Fibroblast of skin of abdomen (primary cell): ENCODE measurements at regions not wholly inside any gene's neighbourhood (a gene's known extent, or its start where the extent isn't known, plus 50 kb on each side); places are given as distances from the start of the nearest gene placed in this dataset.
"Not testable (repeated sequence)": the region's sequence is repeated elsewhere in the genome, so short reads cannot be mapped to it uniquely, and the experiment has no call there.

Experiments
- DNase-seq: peaks from one replicate; pipeline ENCODE4 v3.0.0-alpha.2; 2013

- peak; percentile 35 for DNase-seq
Observed at GRCh38 chr7:28330384-28331070, 81.8 kb upstream of the CREB5 start.

DNA sequence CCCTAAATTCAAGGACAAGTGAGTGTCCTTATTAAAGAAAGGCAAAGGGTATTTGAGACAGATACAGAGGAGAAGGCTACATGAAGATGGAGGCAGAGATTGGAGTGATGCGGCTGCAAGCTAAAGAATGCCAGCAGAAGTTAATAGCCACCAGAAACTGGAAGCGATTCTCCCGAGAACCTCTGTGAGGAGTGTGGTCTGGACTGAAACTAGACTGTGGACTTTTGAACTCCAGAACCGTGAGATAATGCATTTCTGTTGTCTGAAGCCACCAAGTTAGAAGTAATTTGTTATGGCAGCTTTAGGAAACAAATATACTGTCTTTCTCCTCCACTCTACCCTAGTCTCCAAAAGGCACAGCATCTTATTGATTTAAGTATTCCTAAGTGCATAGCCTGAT lies 80.3 kb upstream of the CREB5 start:
- DNase-seq = no peak

DNA sequence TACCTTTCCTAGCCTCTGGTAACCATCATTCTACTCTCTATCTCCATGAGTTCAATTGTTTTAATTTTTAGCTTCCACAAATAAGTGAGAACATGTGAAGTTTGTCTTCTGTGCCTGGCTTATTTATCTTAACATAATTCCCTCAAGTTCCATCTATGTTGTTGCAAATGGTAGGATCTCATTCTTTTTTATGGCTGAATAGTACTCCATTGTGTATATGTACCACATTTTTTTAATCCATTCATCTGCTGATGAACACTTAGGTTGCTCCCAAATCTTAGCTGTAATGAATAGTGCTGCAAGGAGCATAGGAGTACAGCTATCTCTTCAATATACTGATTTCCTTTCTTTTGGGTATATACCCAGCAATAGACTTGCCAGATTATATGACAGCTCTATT lies 78.8 kb upstream of the CREB5 start:
- not testable (repeated sequence) for DNase-seq

GRCh38 chr7:28336806-28337205 lies 75.5 kb upstream of the CREB5 start:
- DNase-seq = peak; percentile 56

DNA sequence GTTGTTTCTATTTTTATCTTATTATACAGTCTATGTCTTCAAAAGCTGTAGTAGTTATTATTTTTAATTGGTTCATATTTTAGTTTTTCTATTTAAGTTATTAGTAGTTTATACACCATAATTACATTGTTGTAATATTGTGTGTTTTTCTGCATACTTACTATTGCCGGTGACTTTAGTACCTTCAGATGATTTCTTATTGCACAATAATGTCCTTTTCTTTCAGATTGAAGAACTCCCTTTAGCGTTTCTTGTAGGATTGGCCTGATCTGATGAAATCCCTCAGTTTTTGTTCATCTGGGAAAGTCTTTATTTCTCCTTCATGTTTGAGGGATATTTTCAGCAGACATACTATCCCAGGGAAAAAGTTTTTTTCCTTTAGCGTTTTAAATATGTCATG lies 74.3 kb upstream of the CREB5 start:
- DNase-seq = no peak

DNA sequence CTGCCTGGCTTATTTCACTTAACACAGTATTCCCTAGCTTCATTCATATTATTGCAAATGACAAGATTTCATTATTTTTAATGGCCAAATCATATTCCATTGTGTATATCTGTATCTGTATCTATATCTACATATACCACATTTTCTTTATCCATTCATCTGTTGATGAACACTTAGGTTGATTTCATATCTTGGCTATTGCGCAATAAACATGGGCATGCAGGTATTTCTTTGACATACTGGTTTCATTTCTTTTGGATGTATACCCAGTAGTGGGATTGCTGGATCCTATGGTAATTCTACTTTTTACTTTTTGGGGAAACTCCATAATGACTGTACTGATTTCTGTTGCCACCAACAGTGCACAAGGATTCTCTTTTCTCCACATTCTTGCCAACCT lies 68.9 kb upstream of the CREB5 start:
- no peak for DNase-seq

GRCh38 chr7:28346256-28346655 lies 66.1 kb upstream of the CREB5 start:
- no peak for DNase-seq

GRCh38 chr7:28346676-28347363 lies 65.5 kb upstream of the CREB5 start:
- DNase-seq = peak; percentile 27

GRCh38 chr7:28347475-28348318 lies 64.6 kb upstream of the CREB5 start:
- peak; percentile 85 for DNase-seq

- no peak for DNase-seq
Observed at GRCh38 chr7:28348636-28349035, 63.7 kb upstream of the CREB5 start.

DNA sequence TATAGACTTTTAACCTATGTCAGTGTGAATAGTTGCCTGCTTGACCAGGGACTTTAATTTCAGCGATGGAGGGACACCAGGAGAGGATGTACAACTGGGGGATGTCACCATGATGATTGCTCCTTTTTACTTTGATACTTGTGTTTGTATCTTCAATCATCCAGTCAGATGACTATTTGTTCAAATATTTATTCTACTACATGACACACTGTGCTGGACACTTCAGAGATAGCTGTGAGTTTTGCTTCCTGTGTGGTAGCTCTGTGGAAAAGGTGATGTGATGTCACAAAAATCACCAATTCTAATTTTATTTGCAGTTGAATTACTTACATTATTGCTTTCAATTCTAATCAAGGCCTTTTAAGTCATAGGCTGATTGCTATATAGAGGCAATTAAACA lies 62.7 kb upstream of the CREB5 start:
- no peak for DNase-seq

- no peak for DNase-seq
Observed at GRCh38 chr7:28350662-28351061, 61.7 kb upstream of the CREB5 start.

GRCh38 chr7:28351450-28351849 lies 60.9 kb upstream of the CREB5 start:
- DNase-seq = no peak

DNA sequence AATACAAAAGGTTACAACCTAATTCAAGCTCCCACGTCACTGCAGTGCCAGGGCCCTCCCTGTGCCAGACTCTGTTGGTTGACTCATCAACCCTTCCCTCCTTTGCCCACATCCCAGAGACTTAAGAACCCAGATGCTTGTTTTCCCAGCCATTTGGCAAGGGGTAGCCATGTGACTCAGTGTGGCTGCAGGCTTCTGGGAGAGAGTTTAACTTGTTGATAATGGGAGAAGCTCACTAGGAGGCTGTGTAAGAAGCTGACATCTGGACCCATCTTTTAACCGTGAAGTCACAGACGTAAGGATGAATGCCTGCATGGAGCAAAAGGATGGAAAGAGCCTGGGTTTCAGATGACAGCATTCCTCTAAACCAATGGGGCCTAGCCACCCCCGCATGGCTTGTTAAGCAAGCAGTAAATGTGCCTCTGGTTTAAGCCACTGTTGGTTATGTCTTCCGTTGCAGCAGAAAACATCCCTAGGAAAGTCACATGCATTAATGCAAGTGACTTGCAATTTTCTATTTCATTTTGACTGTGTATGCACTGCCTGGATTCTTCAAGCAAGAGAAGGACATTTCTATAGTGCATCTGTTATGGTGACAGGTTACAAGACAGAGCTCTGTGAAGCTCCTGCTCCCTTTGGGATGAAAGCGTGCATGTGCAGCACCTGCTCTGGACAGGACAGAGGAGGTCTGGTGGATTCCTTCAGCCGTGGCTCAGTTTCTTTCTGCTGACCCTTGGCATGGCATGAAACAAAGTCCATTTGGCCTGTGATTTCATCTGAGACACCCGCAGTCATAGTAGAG lies 57.5 kb upstream of the CREB5 start:
- peak; percentile 88 for DNase-seq

DNA sequence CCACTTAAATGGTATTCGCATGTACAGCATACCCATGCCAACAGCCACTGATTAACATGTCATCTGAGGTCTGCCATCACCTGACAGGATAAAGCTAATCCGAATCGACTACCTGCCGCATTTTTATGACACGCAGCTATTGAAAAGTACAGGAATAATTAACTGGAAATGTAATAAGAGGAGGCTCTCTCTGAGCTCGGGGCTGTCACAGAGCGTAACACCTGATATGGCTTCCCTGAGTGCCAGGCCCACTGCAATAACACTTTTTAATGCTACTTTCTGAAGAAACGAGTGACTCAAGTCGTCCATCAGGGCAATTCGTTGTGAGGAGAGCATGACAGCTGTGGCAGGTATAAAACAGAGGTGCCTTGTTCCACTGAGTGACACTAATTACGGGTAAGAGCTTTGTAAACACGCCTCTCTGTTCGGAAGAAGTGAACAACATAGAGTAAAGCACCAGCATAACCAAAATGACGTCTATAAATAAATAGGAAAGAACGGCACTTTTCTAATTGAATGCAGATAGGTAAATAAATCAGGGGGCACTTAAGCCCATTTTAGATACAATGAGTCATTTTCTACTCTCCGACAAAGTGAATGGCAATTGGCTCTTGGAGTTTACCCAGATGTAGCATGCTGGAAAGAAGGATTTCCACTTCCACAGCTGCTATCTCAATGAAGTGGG lies 56.5 kb upstream of the CREB5 start:
- no peak for DNase-seq

- DNase-seq = no peak
Observed at GRCh38 chr7:28356619-28357018, 55.7 kb upstream of the CREB5 start.

- peak; percentile 91 for DNase-seq
Observed at GRCh38 chr7:28358423-28358868, 53.9 kb upstream of the CREB5 start.

DNA sequence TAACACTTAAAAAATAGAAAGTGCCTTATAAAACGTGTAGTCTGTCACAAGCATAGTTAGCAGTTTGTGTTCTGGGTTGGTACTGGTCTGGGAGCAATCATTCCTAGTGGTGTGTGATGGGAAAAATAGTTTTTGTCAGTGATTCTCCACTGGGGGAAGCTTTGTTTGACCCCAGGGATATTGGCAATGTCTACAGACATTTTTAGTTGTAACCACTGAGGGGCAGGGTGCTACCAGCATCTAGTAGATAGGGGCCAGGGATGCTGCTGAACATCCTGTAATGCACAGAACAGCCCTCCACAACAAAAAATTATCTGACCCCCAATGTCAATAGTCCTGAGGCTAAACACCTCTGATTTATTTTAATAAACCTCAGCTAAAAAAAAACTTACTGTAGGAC lies 51.6 kb upstream of the CREB5 start:
- DNase-seq = no peak

DNA sequence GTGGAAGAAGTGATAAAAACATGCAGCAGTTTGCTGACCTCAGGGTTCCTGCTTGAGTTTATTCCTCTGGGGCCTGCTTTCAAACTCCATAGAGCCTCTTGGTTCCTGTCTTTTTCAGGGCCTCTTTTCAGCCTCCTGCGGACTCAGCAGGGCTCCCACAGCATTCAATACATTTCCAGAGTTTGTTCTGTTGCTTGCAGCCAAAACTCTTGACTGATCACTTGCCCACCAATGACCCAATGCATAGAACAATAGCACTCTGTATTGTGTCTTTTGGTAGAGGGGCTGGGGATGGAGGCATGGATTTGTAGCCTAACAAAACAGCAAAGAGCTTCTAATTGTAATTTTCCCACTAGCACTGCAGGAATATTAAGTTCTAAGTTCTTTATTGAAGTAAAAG lies 50.8 kb upstream of the CREB5 start:
- DNase-seq = no peak

DNA sequence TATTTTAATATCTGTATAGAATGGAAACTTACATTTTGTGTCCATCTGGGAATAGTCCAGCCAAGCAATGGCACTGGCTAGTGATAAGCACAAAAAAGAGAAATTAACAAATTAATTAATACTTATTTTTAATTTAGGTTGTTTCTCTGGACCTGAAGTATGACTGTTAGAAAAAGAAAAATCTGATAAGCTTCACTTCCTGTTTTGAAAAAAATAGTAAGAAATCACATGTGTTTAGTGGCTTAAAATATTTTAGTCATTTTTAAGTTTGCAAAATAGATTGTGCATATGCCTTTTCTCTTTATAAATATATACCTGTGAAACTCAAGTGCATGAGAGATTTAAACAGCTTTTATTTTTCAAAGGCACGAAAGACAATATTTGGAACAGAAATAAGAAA lies 50.1 kb upstream of the CREB5 start:
- DNase-seq = no peak
